Thyroid gland (tissue), 4 donors: ENCODE measurements at regions not wholly inside any gene's neighbourhood (a gene's known extent, or its start where the extent isn't known, plus 50 kb on each side); places are given as distances from the start of the nearest gene placed in this dataset.

Experiments
- DNase-seq, 2 donors: peaks; one replicate each; pipeline ENCODE4 v3.0.0-alpha.2; 2019
- H3K27ac ChIP-seq, 3 donors: fragments of 200-600 bp; sonication (generic); 1 replicate in 2 of 3; 2 replicates in 1 of 3; pipeline ENCODE4 v1.5.1; 2016 to 2019; ENCODE audit warnings: mild to moderate bottlenecking in 1 of 3, moderate library complexity in 1 of 3
- H3K27me3 ChIP-seq: fragments of 200-600 bp; sonication (generic); one replicate; pipeline ENCODE4 v1.5.1; 2019
- H3K36me3 ChIP-seq, 2 donors: fragments of 200-600 bp; sonication (generic); one replicate each; pipeline ENCODE4 v1.5.1; 2016 to 2019
- H3K4me1 ChIP-seq, 2 donors: fragments of 200-600 bp; sonication (generic); one replicate each; pipeline ENCODE4 v1.5.1; 2017 to 2019
- H3K4me3 ChIP-seq, 3 donors: fragments of 200-600 bp; sonication (generic); replicated peaks in 1 of 3; 1 replicate in 2 of 3; 2 replicates in 1 of 3; pipeline ENCODE4 v1.5.1; 2016; ENCODE audit warnings: mild to moderate bottlenecking in 1 of 3
- H3K9me3 ChIP-seq: fragments of 200-600 bp; sonication (generic); one replicate; pipeline ENCODE4 v1.5.1; 2017
- POLR2A ChIP-seq, 2 donors: fragments of 450-650 bp; IDR thresholded peaks; one replicate each; pipeline ENCODE4 v1.6.1; 2017; ENCODE audit warnings: antibody characterized with exemption in 2 of 2, mild to moderate bottlenecking in 2 of 2, moderate library complexity in 1 of 2
- WGBS, 2 donors: methylation state at CpG; one replicate each; pipeline ENCODE4 v1.1.5; 2017; 5-methylcytosine and 5-hydroxymethylcytosine counted together
- intact Hi-C: fragments of 100-400 bp; cut with DNase I; formaldehyde crosslinking; loops from one replicate; pipeline ENCODE4 v1.15.1; 2023
- TF ChIP-seq, protein P1 (sequence below), 6 experiments: fragments of 200-600 bp in 3 of 6; fragments of 450-650 bp in 3 of 6; sonication (generic) in 3 of 6; IDR thresholded peaks; one replicate each; pipeline ENCODE4 v1.5.1; 2016 to 2019; ENCODE audit warnings: antibody characterized with exemption in 6 of 6, mild to moderate bottlenecking in 2 of 6, inconsistent platforms in 1 of 6, moderate library complexity in 1 of 6

GRCh38 chr12:89081719-89082369 lies 270.5 kb downstream of the DUSP6 start:
- no peaks in the 10 kb centered on the region for H3K36me3 ChIP-seq
- no peak overlapping the region for H3K4me3 ChIP-seq
- H3K27me3 ChIP-seq = no peaks in the 10 kb centered on the region
- H3K9me3 ChIP-seq = no peaks in the 10 kb centered on the region
- TF ChIP-seq, protein P1, sequence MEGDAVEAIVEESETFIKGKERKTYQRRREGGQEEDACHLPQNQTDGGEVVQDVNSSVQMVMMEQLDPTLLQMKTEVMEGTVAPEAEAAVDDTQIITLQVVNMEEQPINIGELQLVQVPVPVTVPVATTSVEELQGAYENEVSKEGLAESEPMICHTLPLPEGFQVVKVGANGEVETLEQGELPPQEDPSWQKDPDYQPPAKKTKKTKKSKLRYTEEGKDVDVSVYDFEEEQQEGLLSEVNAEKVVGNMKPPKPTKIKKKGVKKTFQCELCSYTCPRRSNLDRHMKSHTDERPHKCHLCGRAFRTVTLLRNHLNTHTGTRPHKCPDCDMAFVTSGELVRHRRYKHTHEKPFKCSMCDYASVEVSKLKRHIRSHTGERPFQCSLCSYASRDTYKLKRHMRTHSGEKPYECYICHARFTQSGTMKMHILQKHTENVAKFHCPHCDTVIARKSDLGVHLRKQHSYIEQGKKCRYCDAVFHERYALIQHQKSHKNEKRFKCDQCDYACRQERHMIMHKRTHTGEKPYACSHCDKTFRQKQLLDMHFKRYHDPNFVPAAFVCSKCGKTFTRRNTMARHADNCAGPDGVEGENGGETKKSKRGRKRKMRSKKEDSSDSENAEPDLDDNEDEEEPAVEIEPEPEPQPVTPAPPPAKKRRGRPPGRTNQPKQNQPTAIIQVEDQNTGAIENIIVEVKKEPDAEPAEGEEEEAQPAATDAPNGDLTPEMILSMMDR (IDR thresholded peaks at IDR 0.05) = no peak
- no peak for TF ChIP-seq POLR2A (IDR thresholded peaks at IDR 0.05)
- intact Hi-C loops = no loop called here
- WGBS, 2 donors = 45 to 55% methylated on average over 2 of the region's 2 CpGs
- no peak overlapping the region for H3K27ac ChIP-seq
- H3K4me1 ChIP-seq = no peaks in the 10 kb centered on the region
- no peak for DNase-seq

DNA sequence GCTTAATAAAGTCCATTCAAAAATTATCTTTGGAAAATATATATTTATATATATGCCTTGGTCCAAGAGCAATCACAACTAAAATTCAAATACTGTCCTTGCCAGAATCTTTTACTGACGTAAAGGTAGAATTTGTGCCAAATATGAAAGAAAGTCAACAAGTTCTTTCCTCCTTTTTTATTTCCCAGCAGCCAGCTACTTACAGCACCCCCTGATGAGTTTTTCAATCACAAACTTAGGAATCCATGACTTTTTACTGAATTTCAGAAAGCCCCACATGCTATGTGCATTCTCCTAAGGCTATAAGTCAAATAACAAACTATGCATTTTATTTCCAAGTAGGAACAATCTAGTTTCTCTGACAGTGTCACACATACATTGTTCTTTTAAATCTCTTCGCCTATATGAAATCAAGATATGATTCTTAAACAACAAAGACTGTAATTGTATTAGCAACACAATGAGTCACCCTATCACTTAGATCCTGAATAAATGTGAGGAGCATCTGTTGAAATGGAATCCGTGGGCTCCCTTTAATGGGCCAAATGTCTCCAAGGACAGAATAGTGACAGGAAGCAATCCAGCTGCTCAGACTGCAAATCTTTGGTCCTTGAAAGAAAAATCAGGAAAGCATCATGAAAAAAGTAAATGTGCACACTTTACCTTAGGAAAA lies 271.4 kb downstream of the DUSP6 start:
- DNase-seq = no peak
- 65 to 66% methylated on average over 3 of the region's 3 CpGs for WGBS, 2 donors

DNA sequence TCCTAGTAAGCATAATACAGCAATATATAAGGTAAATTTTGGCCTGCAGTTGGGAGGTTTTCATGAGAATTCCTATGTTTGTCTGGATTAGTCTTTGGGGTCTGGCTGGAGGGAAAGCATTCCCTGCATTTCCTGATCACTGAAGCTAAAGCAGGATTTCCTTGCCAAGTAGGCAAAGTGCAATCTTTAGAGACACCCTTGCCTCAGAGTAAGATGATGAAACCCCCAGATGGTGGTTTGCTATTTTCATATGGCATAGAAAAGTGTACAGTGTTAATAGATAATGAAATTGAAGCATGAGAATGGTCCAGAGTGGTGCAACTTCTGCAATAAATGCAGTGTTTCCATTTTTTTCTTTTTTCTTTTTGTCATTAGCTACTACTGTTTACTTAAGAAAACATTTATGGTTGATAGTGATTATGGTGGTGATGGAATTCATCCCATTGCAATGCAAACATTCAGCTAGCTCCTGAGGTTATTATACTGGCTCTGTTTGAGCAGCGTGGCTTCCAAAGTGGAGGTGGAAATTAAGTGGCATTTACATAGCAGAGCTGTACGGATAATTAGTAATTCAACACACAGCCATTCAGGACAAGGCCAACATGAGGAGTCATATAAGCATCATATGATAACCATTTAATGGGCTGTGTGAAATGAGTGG lies 276.3 kb downstream of the DUSP6 start:
- peaks cover 5 to 9% of the 10 kb centered on the region in 2 donors for H3K4me1 ChIP-seq
- no peaks in the 10 kb centered on the region for H3K9me3 ChIP-seq
- TF ChIP-seq POLR2A (IDR thresholded peaks at IDR 0.05) = no peak
- TF ChIP-seq, protein P1 (IDR thresholded peaks at IDR 0.05) = no peak
- no peak for DNase-seq
- H3K4me3 ChIP-seq = no peak overlapping the region
- no peaks in the 10 kb centered on the region for H3K27me3 ChIP-seq
- intact Hi-C loops = no loop called here
- no peaks in the 10 kb centered on the region for H3K36me3 ChIP-seq
- no peak overlapping the region for H3K27ac ChIP-seq
- 91 to 92% methylated on average over 2 of the region's 2 CpGs for WGBS, 2 donors

More for the DNA sequence above, 271.4 kb downstream of the DUSP6 start:
- no peak for TF ChIP-seq POLR2A (IDR thresholded peaks at IDR 0.05)
- TF ChIP-seq, protein P1 (IDR thresholded peaks at IDR 0.05) = no peak
- intact Hi-C loops = no loop called here
- Histone ChIP-seq H3K4me1 (no peaks in the 10 kb centered on the region), H3K4me3 (no peak overlapping the region), H3K27ac (no peak overlapping the region), H3K36me3 (no peaks in the 10 kb centered on the region), H3K9me3 (no peaks in the 10 kb centered on the region), H3K27me3 (no peaks in the 10 kb centered on the region)

DNA sequence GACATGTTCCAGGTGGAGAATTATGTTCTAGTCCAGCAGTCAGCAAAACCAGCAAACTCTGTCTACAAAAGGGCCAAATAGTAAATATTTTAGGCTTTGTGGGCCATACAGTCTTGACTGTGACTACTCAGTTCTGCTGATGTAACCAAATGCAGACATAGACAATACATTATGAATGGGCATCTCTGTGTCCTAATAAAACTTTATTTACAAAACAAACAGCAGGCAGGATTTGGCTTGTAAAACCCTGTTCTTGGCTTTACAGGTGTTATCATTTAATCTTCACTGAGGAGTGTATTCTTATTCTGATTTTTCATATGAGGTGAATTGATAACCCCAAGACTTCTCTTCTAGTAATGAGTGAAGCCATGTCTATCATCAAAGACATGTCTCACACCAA lies 278.6 kb downstream of the DUSP6 start:
- Histone ChIP-seq H3K27me3 (no peaks in the 10 kb centered on the region), H3K27ac (no peak overlapping the region), H3K4me1 (peaks cover 5 to 9% of the 10 kb centered on the region in 2 donors), H3K4me3 (no peak overlapping the region), H3K36me3 (no peaks in the 10 kb centered on the region), H3K9me3 (no peaks in the 10 kb centered on the region)
- TF ChIP-seq POLR2A (IDR thresholded peaks at IDR 0.05) = no peak
- TF ChIP-seq, protein P1 (IDR thresholded peaks at IDR 0.05) = no peak
- DNase-seq = no peak
- intact Hi-C loops = no loop called here

DNA sequence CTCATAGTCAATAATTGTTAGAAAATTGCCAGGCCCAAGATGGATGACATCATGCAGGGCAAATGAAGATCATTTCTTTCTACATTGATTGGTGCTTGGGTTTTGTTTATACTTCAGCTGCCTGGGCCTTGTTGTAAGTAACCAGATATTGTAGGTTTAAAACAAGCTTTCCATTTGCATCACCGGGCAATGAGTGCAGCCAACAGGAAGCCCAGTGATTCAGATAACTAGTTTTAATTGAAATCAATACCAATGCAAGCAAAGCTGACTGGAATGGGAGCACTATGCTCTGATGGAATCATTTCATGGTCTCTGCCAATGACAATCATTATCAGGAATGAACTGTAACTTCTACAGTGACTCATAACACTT lies 279.3 kb downstream of the DUSP6 start:
- intact Hi-C loops = no loop called here
- Histone ChIP-seq H3K4me1 (peaks cover 5 to 9% of the 10 kb centered on the region in 2 donors), H3K9me3 (no peaks in the 10 kb centered on the region), H3K27me3 (no peaks in the 10 kb centered on the region), H3K36me3 (no peaks in the 10 kb centered on the region), H3K27ac (peak overlapping the region in 1 of 3 donors; percentile 13), H3K4me3 (no peak overlapping the region)
- no peak for TF ChIP-seq POLR2A (IDR thresholded peaks at IDR 0.05)
- 22 to 44% methylated on average over 1 of the region's 1 CpG for WGBS, 2 donors
- DNase-seq = no peak
